ENCODE measurements at regions not wholly inside any gene's neighbourhood (a gene's known extent, or its start where the extent isn't known, plus 50 kb on each side); places are given as distances from the start of the nearest gene placed in this dataset.

- H3K4me3 ChIP-seq = no peak overlapping the region
- no peak for TF ChIP-seq CTCF (IDR thresholded peaks at IDR 0.05)
- TF ChIP-seq POLR2A (IDR thresholded peaks at IDR 0.05) = no peak
- no peaks in the 10 kb centered on the region for H3K36me3 ChIP-seq
- H3K4me1 ChIP-seq = peaks cover 0 to 10% (median 3%) of the 10 kb centered on the region in 12 donors
- intact Hi-C loops (cut with DNase I) = no loop called here
- no peaks in the 10 kb centered on the region for H3K9me3 ChIP-seq
- peak overlapping the region in 2 of 12 donors; percentile 20 to 27 for H3K27ac ChIP-seq
- DNase-seq (peak in 2 of 5 donors; percentile 18 to 24), ATAC-seq (peak; percentile 63 to 82 (median 70))
- no peaks in the 10 kb centered on the region for H3K27me3 ChIP-seq
- 0 to 40% (median 28%) methylated on average over 1 of the region's 1 CpG for WGBS, 4 donors
Observed at GRCh38 chr5:175254155-175254554, 189.8 kb downstream of the DRD1 start.

- H3K36me3 ChIP-seq = no peaks in the 10 kb centered on the region
- no peak overlapping the region for H3K4me3 ChIP-seq
- H3K27ac ChIP-seq = peak overlapping the region in 3 of 12 donors; percentile 20 to 43 (median 27)
- peaks cover 0 to 10% (median 3%) of the 10 kb centered on the region in 12 donors for H3K4me1 ChIP-seq
- intact Hi-C loops (cut with DNase I) = no loop called here
- WGBS, 4 donors = 65 to 71% (median 68%) methylated on average over 8 of the region's 8 CpGs
- ATAC-seq (no peak), DNase-seq (no peak)
- no peaks in the 10 kb centered on the region for H3K27me3 ChIP-seq
- no peaks in the 10 kb centered on the region for H3K9me3 ChIP-seq
- TF ChIP-seq CTCF (IDR thresholded peaks at IDR 0.05) (no peak), POLR2A (IDR thresholded peaks at IDR 0.05) (no peak)
Observed at GRCh38 chr5:175253597-175253996, 190.4 kb downstream of the DRD1 start.

- ATAC-seq = no peak
- Histone ChIP-seq H3K4me3 (no peak overlapping the region), H3K9me3 (no peaks in the 10 kb centered on the region), H3K27me3 (no peaks in the 10 kb centered on the region), H3K36me3 (no peaks in the 10 kb centered on the region), H3K27ac (no peak overlapping the region), H3K4me1 (peaks cover 0 to 10% (median 3%) of the 10 kb centered on the region in 12 donors)
- intact Hi-C loops (cut with DNase I) = no loop called here
- no peak for DNase-seq
- TF ChIP-seq CTCF (IDR thresholded peaks at IDR 0.05) = no peak
- TF ChIP-seq POLR2A (IDR thresholded peaks at IDR 0.05) = no peak
- WGBS, 4 donors = 71 to 95% (median 85%) methylated on average over 4 of the region's 4 CpGs
Observed at GRCh38 chr5:175252234-175252805, 191.7 kb downstream of the DRD1 start.

- TF ChIP-seq CTCF (IDR thresholded peaks at IDR 0.05) (no peak), POLR2A (IDR thresholded peaks at IDR 0.05) (no peak)
- peaks cover 0 to 14% (median 3%) of the 10 kb centered on the region in 12 donors for H3K4me1 ChIP-seq
- ATAC-seq = no peak
- no peaks in the 10 kb centered on the region for H3K9me3 ChIP-seq
- H3K27ac ChIP-seq = no peak overlapping the region
- no peak overlapping the region for H3K4me3 ChIP-seq
- DNase-seq = no peak
- intact Hi-C loops (cut with DNase I) = no loop called here
- H3K27me3 ChIP-seq = no peaks in the 10 kb centered on the region
- 63 to 71% (median 68%) methylated on average over 4 of the region's 4 CpGs for WGBS, 4 donors
- no peaks in the 10 kb centered on the region for H3K36me3 ChIP-seq
Observed at GRCh38 chr5:175250426-175250825, 193.6 kb downstream of the DRD1 start.

All from heart left ventricle (tissue), 16 donors.